ENCODE measurements at regions not wholly inside any gene's neighbourhood (a gene's known extent, or its start where the extent isn't known, plus 50 kb on each side); places are given as distances from the start of the nearest gene placed in this dataset.

- TF ChIP-seq FOXK2 (IDR thresholded peaks at IDR 0.05) (no peak), ARNT (IDR thresholded peaks at IDR 0.05) (no peak), SUZ12 (IDR thresholded peaks at IDR 0.05) (no peak), FOXM1 (IDR thresholded peaks at IDR 0.05; ENCODE audit: borderline replicate concordance) (no peak), SP1 (IDR thresholded peaks at IDR 0.05) (no peak), BHLHE40 (IDR thresholded peaks at IDR 0.05; ENCODE audit: borderline replicate concordance) (no peak), TARDBP (IDR thresholded peaks at IDR 0.05) (no peak), FOXA1 (IDR thresholded peaks at IDR 0.05) (no peak), ELF4 (IDR thresholded peaks at IDR 0.05) (no peak), PKNOX1 (IDR thresholded peaks at IDR 0.05) (no peak), HDGF (IDR thresholded peaks at IDR 0.05; ENCODE audit: borderline replicate concordance) (no peak)
Observed at GRCh38 chr15:35290301-35290721, 205.2 kb upstream of the NANOGP8 start.

Data from HEK293T (cell line).